ENCODE measurements at regions not wholly inside any gene's neighbourhood (a gene's known extent, or its start where the extent isn't known, plus 50 kb on each side); places are given as distances from the start of the nearest gene placed in this dataset.

GRCh38 chr10:78975926-78976325 is 92.8 kb upstream of the ZMIZ1 start:
- no peak for TF ChIP-seq CTCF (IDR thresholded peaks at IDR 0.05)
- no peak for TF ChIP-seq POLR2A (IDR thresholded peaks at IDR 0.05)
